RWPE1 (cell line): ENCODE measurements at regions not wholly inside any gene's neighbourhood (a gene's known extent, or its start where the extent isn't known, plus 50 kb on each side); places are given as distances from the start of the nearest gene placed in this dataset.

ENCODE experiments used
- CTCF ChIA-PET: fragments of 350-600 bp; sonication (Branson Sonifier 250); formaldehyde crosslinking; extraction: SDS; loops from one replicate; lab custom pipeline; 2021; lab: Yijun Ruan, JAX
- POLR2A ChIA-PET: fragments of 400-600 bp; formaldehyde crosslinking; extraction: SDS; loops from one replicate; lab custom pipeline; 2020; ENCODE audit warnings: antibody characterized with exemption; ENCODE audit not compliant: low non-redundant PET; lab: Yijun Ruan, JAX
- DNase-seq: peaks from one replicate; pipeline ENCODE4 v3.0.0; 2012; ENCODE audit warnings: low spot score
- H3K27ac ChIP-seq: fragments of 450-650 bp; 2 replicates; pipeline ENCODE4 v1.5.1; 2017
- TF ChIP-seq, protein P1 (sequence below): fragments of 450-650 bp; conservative IDR thresholded peaks from 2 replicates; pipeline ENCODE4 v1.5.1; 2017; ENCODE audit warnings: low read depth, mild to moderate bottlenecking

DNA sequence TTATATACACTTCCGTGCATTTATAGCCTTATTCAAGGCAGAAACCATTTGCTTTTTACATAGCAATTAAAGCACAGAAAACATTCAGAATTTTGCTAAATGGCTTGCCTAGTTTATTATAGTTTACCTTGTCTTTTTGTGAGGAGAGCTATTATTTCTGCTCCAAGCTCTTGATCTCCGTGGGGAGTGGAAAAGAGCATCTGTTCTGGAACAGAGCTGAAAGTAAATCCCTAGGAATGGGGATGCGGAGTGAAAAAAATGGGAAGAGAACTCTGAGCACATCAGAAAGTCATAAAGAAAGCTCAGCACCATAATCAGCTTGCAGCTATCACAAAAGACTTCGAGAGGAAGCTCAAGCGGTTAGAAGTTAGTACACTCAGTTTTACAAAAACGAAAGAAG, 1006.7 kb downstream of the ROBO2 start:
- TF ChIP-seq, protein P1, sequence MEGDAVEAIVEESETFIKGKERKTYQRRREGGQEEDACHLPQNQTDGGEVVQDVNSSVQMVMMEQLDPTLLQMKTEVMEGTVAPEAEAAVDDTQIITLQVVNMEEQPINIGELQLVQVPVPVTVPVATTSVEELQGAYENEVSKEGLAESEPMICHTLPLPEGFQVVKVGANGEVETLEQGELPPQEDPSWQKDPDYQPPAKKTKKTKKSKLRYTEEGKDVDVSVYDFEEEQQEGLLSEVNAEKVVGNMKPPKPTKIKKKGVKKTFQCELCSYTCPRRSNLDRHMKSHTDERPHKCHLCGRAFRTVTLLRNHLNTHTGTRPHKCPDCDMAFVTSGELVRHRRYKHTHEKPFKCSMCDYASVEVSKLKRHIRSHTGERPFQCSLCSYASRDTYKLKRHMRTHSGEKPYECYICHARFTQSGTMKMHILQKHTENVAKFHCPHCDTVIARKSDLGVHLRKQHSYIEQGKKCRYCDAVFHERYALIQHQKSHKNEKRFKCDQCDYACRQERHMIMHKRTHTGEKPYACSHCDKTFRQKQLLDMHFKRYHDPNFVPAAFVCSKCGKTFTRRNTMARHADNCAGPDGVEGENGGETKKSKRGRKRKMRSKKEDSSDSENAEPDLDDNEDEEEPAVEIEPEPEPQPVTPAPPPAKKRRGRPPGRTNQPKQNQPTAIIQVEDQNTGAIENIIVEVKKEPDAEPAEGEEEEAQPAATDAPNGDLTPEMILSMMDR = no peak
- no peak overlapping the region for H3K27ac ChIP-seq
- DNase-seq = no peak
- CTCF ChIA-PET = no interaction called here
- POLR2A ChIA-PET = no interaction called here

DNA sequence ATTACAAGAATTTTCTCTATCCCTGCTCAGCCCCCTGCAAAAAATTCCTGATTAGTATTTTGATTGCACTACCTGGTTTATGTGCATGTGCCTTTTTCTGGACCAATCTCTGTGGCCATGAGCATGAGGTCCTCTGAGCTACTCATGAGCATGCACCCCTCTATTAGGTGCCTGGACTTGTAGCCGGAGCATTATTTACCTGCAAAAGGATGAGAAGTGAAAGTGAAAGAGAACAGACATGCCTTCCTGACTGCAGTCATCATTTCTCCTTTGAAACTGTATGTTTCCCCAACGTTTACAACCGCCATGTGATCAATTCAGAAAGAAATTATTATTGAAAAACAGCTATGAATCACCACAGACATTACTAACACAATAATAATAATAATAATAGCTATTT, 1008.8 kb downstream of the ROBO2 start:
- no peak overlapping the region for H3K27ac ChIP-seq
- DNase-seq = no peak
- TF ChIP-seq, protein P1 = no peak
- ChIA-PET CTCF (no interaction called here), POLR2A (no interaction called here)

DNA sequence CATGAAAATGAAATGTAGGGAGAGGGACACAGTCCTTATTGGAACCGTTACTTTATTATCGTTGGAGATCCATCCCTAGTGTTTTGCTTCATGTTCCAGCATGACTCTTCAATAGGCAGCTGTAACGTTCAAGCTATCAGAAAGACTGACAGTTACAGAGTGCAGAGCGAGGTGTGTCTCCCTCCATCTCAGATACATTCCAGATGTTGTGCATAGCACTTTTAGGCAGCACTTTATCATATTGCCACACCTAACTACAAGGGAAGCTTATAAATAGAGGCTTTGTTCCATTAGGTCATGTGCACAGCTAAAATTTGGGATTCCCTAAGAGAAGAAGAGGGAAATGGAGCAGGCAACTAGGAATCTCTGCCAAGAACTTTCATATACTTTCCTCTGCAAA, 1009.6 kb downstream of the ROBO2 start:
- no peak overlapping the region for H3K27ac ChIP-seq
- ChIA-PET POLR2A (no interaction called here), CTCF (no interaction called here)
- TF ChIP-seq, protein P1 = no peak
- DNase-seq = no peak

DNA sequence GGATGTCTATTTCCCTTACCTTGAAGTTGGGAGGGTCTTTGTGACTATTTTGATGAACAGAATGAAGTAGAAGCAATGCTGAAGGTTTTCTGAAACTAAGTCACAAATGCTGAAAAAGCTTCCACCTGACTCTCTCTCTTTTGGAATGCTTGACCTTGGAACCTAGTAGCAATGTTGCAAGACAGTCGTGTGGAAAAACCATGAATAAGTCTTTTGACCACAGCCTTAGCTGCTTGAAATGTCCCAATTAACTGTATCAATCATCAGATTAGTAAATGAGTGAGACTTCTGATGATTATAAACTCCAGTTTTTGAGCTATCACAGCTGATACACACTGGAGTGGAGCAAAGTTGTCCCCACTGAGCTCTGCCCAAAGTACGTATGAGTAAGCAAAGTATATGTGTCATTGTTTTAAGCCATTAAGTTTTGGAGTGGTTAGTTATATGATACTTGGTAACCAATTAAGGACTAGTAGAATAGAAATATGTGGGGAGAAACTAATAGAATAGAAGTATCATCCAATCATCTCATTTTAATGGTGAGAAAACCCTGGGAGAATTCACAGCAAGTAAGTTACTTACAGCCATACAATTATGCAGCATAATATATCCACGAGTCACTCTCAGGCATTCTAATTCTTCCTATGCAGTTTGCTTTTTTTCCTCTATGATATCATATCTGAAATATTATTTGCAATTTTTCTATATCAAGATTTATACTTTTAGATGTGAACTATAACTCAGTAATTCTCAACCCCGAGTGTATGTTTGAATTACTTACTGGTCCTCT, 1010.6 kb downstream of the ROBO2 start:
- ChIA-PET POLR2A (no interaction called here), CTCF (no interaction called here)
- no peak for DNase-seq
- H3K27ac ChIP-seq = no peak overlapping the region
- TF ChIP-seq, protein P1 = no peak

DNA sequence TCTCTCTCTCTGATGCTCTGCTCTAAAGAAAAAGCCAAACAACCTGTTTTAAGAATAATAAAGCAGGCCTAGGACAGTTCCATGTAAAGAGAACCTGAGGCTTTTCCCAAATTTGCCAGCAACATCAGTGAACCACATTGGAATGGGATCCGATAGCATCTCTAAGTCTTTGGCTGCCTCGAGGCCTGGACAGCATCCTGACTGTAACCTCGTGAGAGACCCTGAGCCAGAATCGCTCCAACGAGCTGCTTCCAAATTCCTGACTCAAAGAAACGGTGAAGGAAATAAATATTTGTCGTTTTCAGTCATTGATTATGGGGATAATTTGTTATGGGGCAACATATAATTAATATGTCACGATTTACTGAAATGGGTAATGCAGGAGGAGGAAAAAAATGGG, 1012.8 kb downstream of the ROBO2 start:
- ChIA-PET POLR2A (no interaction called here), CTCF (no interaction called here)
- TF ChIP-seq, protein P1 = no peak
- no peak for DNase-seq
- no peak overlapping the region for H3K27ac ChIP-seq

DNA sequence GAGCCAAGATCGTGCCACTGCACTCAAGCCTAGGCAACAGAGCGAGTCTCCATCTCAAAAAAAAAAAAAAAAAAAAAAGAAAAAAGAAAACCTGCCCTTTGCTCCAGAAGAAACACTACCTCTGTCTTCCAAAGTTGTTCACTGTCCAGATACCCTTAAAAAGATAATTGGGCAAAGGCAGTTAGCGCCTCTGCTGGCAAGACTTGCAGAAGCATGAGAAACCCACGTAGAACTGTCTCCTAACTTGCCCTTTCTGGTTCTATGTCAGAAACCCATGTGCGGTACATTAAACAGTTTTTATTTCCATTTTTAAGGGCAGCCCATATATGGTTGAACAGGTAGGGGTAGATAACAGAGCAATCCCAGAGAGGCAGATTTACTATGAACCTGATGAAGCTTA, 1026.4 kb downstream of the ROBO2 start:
- no peak overlapping the region for H3K27ac ChIP-seq
- DNase-seq = no peak
- ChIA-PET POLR2A (no interaction called here), CTCF (no interaction called here)
- TF ChIP-seq, protein P1 = no peak
